GM12891 (cell line): ENCODE measurements at regions not wholly inside any gene's neighbourhood (a gene's known extent, or its start where the extent isn't known, plus 50 kb on each side); places are given as distances from the start of the nearest gene placed in this dataset.

Experiments used
- POLR2A ChIP-seq: IDR thresholded peaks from 2 replicates; pipeline ENCODE4 v1.6.1; 2011; ENCODE audit warnings: low read depth, low read length, control low read depth
- POLR2AphosphoS5 ChIP-seq: IDR thresholded peaks from 2 replicates; pipeline ENCODE4 v1.6.1; 2011; ENCODE audit warnings: low read depth, low read length, control low read depth
- TAF1 ChIP-seq: IDR thresholded peaks from 2 replicates; pipeline ENCODE4 v1.6.1; 2011; ENCODE audit warnings: low read depth, low read length, control low read depth

DNA sequence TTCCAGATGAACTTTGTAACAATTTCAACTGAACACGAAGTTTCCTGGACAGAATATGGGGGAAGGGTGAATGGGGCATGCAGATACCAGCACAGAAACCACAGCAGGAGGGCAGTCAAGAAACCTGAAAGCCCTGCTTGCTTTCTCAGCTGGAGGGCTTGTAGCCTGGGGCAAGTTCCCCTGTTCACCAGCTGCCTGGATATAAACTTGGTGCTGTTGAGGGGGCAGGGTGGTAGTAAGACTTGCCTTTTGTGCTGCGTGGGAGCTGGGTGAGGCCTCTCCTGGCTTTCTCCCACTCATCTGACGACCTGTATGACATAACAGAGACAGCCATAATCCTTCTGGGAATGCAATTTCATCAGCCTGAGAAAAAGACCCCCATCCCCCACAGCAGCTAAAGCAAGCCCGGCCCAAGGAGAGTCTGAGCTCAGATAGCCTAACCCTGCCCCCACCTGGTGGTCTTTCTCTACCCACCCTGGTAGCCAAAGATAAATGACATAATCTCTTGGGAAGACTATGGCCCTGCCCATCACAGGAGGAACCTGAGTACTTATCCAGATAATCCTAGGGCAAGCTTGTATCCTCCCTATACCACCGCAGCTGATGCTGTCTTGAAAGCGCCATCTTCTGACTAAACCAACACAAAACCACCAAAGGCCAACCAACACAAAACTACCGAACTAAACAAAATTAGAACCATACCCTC, 234.3 kb downstream of the LAS1L start:
- no peak for TF ChIP-seq TAF1
- no peak for TF ChIP-seq POLR2A
- no peak for TF ChIP-seq POLR2AphosphoS5
